ENCODE measurements at regions not wholly inside any gene's neighbourhood (a gene's known extent, or its start where the extent isn't known, plus 50 kb on each side); places are given as distances from the start of the nearest gene placed in this dataset.

DNA sequence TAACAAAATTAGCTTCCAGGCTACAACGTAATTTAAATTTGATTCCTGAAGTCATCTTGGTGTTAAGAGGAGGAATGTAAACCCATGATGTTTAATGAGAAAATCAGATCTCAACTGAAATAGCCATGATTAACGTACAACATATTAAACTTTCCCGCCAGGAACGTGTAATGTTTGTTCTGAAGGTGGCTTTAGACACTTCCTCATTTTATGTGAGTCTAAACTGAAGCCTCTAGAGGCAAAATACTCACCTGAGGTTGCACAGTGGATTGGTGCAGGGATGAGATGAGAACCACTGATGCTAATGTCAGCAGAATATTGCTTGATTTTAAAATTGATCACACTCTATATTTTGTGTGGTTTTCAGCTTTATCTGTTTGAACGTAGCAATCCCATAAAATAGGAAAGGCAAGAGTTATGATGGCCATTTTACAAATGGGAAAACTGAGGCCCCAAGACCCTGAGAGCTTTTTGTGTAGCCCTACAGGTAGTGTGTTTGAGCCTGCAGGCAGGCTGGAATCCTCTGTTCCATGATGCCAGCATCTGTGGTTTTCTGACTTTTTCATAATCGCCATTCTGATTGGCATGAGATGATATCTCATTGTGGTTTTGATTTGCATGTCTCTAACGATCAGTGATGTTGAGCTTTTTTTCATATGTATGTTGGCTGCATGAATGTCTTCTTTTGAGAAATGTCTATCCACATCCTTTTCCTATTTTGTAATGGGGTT, 243.7 kb upstream of the BMPER start:
- DNase-seq, result no peak

DNA sequence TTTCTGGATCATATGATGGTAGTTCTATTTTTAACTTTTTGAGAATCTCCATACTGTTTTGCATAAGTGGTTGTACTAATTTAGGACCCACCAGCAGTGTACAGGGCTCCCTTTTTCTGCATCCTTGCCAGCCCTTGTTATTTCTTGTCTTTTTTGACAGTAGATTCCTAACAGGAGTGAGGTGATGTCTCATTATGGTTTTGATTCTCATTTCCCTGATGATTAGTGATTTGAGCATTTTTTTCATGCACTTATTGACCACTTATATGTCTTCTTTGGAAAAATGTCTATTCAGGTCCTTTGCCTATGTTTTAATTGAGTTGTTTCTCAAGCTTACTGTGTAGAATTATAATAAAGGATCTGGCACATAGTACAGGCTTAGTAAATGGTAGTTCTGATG, 238.8 kb upstream of the BMPER start:
- peak; percentile 16 for DNase-seq

DNA sequence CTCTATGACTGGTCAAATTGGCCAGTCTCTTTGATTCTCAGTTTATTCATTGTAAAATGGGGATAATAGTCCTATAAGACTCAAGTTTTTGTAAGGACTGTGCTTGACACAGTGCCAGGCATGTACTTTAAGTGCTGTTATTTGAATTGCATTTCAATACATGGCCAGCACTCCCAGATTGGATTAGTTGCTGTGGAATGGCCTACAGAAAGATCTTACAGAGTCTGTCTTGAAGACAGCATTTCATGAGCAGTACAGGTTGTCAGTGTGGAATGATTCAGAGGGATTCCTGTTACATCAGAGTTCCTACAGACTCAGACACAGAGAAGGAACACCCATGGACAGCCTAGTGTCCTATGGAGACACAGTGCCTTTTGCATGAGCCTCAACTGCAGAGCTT, 238.1 kb upstream of the BMPER start:
- DNase-seq, result peak; percentile 57

DNA sequence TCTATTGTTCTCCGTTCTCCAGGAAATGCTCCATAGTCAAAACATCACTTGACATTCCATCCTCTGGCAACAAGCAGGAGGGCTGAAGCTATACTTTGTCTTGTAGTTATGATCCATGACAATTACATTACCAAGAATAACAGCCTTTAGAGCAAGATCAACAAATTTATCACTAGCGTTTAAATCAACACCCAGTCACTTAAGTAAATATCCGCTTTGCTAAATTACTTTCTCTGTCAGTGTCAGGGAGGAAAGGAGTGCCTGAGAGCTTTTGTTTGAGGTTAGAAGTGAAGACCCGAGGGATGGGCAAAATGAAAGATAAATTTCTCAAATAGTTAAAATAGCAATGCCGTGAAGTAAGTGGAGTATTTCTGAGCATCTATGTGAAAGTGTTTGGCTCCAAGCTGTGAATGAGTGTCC, 236.1 kb upstream of the BMPER start:
- DNase-seq, result peak; percentile 97

DNA sequence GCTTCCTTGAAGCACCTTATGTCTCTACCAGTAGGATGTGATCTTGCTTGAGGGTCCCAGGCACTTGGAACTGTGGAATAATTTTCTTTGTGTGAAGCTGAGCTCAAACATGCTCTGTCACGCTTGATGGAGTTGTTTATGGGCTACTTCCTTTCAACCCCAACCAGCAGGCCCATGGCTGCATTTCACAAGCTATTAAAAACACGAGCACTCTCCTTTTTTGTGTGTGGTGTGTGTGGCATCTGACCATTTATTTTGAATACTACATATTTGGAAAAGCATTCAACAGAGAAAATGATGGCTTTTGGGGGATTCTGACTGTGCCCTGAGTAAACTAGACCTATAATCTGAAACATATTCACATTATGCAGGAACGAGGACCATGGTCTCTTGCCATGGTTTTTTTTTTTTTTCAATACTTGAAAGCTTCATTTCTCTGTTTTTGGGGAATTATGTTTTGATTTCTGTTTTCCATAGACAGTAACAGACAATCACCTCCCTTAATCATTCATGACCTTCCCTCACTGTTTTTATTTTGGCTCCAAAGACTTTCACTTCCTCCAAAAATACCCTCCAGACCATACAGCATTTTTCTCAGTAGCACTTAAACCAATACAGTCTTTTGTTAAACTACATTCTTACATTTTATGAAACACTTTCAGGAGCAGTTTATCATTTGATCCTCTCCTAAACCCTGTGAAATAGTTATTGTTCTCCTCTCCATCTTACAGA, 233.6 kb upstream of the BMPER start:
- DNase-seq, result peak; percentile 38

DNA sequence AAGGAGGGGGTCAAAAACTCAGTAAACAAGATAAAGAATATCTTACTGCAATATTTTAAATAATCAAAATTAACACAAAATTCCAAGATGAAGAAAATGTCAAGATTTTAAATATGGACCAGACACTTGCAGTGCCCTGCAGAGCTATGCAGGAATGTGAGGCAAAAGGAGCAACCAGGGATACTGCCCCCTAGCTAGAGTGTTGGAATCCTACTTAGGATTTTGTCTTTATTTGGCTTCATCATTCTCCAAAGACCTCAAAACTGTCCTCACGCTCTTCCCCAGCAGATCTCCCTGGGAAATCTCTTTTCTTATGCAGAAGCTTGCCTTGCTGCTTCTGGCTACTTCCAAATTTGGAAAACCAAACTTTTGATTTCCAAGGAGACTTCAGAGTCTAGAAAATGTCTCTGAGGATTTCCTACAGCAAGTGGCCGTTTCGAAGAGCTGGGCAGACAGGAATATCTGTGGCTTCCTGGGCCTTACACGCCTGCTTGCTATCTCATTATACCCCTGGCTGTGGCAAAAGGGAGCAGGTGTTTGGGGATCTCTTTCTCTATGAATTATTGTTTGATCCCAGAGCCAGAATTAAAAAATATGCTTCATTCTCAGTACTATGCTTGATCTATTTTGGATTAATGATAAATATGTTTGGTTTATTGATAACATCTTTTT, 232.2 kb upstream of the BMPER start:
- DNase-seq, result no peak

DNA sequence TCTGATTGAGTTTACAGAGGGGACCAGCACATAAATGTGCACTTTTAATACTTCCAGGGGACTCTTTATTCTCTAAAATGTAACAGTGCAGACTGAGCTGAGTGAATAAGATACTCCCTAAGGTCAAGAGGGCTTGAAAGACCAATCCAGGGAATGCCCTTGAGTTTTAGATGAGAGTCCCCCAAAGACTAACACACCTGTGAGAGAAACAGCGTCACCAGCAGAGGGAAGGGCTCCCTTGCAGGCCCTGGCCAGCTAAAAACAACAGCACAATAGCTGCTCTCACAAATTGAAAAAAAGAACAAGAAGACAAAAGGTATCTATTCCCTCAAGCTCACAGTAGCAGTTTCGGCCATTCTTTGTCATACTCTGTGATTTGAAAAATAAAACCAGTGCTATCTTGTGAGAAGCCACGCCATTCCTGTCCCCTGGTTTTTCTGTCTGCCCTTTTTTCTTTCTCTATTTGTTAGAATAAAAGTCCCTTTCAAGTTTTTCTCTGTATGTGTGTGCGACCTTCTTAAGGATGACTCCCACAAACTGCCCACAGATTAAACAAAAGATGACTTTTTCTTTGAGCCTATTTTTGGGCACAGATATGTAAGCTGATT, 230.4 kb upstream of the BMPER start:
- no peak for DNase-seq

DNA sequence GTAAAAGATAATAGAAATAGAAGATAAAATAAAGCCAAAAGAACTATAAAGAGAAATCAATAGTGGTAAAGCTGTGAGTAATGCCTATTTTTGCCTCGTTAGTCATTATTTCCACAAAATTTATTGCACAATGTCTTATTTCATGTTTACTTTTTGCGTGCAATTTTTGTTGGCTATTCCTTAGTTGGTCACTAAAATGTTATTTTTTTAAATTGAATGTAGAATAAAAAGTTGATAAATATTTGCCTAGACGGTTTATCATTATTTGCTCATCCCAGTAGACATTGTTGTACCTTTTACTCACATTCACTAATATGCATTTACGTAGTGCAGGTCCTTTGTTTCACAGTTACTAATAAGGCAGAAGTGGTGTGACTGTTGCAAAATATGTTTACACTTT, 227.8 kb upstream of the BMPER start:
- DNase-seq, result no peak

DNA sequence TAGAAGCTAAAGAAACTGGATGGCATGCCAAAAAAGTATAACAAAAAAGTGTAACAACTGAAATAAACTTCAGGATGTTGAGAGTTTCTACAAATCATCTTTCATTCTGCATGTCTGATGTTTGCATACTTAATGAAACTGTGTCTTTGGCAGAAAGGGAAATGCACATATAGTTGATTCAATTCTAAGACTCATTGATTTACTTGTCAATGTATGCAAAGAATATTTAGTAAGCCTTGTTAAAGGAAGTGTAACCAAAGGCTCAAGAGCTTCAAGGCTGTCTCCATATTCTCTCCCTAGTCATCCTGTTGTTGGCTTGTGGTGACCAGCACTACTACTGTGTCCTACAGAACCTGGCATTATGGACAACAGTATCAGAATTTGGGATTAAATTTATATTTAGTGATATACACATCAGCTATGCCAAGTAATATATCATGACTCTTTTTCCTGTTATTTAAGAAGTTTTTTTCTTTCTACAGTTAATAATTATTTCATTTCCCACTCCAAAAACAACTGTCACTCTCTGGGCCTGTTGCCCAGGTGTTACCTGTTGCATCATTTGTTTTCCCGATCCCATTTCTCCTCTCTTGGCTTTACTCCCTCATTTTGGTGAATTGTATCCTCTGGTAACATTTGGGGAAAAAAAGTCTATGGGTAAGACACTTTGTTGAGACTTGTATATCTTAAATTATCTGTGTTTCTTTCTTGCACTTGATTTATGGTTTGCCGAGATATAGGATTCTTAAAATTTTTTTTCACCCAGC, 226.6 kb upstream of the BMPER start:
- no peak for DNase-seq

DNA sequence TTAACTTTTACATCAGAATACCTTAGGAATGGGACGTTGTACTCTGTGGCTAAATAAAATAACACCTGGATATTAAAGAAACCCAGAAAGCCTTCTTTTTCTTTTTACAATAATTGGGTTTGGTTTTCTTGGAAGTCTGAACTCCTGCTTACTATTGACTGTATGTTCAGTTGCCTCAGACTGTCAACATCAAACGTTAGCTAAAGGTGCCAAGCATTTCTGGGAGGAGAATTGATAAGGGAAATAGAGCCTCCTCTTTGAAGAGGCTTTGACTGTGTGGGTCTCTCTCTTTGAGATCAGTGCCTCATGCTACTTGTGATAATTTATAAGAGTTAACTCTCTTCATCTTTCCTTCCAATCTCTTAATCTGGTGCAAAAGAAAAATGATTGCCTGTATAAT, 224.7 kb upstream of the BMPER start:
- no peak for DNase-seq

DNA sequence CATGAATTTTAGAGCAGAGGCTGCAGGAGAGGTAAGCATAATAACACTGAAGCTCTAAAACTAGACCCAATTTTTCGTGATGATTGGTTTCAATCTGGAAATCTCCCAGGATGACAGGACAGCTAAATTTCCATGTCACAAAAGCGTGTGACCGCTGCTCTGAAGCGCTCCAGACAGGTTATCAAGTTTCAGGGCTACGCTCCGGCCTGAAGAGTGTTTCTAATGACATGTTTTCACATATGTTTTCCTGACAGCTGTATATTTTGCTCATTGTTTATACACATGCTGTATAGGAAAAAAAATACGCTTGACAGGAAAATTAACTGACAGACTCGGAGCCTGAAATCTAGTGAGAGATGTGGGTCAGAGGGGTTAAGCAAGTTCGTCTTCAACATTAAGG, 219.8 kb upstream of the BMPER start:
- DNase-seq, result no peak

DNA sequence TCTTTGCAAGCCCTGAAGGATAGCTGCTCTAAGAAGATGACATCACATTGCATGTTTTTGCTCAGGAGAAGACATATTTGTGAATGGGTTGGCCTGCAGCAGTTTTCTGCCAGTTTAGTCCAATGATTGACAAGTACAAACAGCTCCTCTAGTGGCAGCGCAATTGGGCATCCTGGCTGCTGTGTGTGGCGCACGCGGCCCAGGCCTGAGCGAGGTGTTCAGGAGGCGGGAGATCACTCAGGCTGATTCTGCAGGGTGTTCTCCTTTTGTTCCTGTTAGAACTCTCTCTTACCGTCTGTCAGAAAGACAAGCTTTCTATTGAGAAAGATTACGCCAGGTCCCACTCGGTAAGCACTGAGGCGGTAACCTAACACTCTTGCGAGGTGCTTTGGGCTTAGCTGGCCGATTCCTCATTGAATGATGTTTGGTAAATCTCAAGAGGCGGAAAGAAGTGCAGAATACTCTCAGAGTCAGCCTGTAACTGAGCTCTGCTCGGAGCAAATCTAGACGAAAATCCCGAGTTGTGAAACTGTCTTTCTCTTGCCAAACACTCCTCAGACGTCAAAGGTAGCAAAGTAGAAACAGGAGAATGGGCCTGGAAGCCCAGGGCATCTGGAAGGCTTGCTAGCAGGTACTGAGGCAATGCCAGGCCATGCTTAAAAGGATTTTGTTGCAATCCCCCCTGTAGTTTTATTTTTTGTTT, 219.2 kb upstream of the BMPER start:
- DNase-seq, result no peak

DNA sequence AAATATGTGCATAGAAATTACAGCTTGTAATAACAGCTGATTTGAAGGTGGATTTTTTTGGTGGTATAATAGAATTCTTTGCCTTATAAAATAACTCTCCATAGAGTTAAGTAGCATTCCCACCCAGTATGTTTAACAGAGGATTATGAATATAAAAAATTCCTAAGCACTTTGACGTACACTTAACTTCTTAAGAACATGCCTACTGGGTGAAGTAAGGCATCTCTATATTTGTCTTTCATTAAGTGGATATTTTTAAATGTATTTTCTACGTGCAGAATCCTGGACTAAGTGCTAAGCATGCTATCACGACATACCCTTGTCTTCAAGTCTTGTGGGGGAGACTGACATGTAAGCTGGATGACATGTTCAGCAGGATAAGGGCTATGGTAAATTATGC, 217.7 kb upstream of the BMPER start:
- no peak for DNase-seq

DNA sequence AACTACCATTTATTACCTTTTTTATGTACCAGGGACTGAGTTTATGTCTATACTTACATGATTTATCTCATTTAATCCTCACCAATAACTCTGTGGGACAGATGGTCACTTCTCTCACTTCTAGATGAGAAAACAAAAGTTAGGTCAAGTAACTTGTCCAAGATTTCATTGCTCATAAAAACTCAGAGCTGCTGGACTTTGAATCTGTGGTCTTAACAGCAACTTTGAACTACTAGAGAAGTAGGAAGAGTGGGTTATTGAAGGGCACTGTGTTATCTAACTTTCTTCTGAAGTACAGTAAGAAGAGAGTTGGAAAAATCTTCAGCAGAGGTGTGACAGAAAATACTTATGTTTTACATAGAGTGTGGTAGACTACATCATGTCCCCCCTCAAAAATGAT, 214.2 kb upstream of the BMPER start:
- no peak for DNase-seq

DNA sequence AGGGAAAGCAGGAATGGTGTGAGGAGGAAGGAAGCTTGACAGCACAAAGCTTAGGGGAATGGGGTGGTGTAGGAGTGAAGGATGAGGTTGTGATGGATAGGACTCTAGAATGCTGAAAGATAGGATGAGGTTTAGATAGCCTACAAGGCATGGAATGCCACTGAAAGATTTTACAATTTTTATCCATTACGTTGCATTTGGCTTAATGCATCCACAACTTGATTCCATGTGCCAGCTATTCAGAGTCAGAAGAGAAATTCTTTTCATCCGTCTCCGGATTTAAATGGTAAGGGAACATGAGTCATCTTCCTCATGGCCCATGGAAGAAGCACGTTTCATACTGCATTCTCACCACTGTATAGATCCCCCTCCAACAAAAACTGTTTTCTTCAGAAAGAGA, 212.4 kb upstream of the BMPER start:
- DNase-seq, result no peak

DNA sequence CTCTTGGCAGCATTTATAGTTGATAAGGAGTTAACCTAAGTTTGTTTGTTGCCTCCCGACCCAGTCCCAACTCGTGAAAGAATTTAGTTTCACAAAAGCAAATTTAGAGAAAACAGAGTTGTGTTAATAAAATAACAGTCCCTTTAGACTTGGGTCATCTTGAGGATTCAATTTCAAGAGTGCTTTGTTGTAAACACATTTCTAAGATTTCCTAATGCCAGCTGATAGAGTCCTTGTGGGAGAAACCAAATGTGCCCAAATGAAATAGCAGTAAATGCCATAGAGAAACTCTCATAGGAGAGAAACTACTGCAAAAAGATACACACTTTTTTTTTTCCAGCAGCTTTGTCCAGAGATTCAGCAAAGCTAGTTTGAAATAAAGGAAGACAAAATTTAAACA, 211.3 kb upstream of the BMPER start:
- no peak for DNase-seq

DNA sequence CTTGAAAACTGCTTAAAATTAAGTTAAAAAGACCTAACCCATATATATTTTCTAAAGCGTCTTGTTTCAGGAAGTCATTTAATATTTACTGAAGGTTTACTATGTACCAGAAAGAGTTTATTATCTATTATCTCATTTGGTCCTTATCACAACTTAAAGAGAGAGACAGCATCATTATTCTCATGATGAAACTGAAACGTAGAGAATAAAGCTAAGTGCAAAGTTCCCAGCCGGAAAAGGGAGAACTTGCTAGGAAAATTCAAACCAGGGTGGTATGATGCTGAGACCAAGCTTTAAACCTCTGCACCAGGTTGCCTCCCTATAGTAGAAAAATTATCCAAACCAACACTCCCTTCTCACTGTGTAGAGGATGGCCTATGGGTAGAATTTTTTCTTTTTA, 207.7 kb upstream of the BMPER start:
- no peak for DNase-seq

DNA sequence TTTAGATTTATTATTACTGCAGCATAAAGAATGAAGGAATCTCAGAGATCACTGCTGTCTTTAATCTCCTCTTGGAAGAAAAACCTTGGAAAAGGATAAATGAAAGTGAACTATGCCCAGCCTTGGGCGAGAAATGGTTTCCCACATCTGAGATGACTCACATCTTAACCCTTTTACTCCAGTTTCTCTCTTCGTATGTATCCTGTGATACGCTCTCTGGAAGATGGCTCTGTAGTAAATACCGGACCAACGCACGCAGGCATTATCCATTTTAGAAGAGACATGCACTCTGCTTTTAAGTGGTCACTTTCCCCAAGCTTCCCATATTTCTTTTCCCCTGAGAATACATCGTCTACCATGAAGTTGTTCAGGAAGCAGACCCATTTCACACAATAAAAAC, 207.3 kb upstream of the BMPER start:
- DNase-seq, result peak; percentile 4

DNA sequence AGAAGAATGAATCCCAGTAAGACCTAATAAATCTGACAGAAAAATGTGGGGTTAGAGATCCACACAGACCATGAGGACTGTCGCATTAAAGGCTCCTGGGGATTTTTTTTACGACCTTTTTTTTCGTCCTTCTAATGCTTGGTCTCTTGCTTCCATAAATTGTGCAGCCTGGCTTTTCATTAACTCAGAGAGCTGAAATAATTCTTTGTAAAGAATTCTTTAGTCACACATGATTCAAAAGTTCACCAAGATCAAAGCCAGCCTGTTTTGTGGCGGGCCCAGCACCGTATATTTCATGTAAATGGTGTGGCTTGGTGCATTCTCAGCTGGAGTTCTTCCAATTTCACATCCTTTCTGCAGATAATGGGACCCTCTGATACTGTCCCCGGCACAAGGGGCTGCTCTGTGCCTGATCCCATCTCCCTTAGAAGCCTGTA, 206.6 kb upstream of the BMPER start:
- DNase-seq, result peak; percentile 64

DNA sequence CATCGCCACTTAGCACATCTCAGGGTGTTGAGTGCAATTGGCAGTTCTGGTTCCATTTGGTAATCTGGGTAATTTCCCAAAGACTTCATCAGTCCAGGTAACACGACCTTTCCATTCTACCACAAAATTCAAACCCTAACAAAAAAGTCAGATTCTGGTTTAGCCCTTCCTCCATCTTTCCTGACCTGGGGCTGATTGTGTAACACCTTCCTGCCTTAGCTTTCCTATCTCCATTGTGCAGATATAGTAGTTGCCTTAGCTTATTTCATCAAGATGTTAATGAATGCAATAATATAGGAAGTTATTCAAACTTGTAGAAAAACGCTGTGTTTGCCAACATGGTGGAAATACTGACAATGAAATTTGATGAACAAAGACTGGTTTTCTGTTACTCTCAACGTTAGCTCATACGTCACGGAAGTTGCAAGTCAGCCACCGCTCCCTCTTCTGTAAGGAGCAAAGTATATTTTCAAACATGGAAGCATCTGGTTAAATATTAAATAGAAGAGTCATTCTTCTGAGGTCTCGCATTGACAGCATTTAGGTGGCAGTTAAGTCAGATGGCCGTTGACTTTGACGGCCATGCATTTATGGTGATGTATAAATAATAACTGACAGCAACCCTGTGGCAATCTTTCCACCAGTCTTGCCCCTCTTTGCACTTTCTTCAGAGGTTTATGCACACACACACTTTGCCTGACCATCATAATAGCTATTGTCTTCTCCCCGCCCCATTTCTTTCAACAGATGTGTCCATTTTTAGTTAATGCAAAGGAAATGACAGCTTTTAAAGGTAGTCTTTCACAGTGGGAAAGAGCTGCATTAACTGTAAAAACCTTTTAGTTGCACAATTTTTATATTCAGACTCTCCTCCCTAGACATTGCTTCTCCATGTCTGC, 205.1 kb upstream of the BMPER start:
- DNase-seq, result no peak

DNA sequence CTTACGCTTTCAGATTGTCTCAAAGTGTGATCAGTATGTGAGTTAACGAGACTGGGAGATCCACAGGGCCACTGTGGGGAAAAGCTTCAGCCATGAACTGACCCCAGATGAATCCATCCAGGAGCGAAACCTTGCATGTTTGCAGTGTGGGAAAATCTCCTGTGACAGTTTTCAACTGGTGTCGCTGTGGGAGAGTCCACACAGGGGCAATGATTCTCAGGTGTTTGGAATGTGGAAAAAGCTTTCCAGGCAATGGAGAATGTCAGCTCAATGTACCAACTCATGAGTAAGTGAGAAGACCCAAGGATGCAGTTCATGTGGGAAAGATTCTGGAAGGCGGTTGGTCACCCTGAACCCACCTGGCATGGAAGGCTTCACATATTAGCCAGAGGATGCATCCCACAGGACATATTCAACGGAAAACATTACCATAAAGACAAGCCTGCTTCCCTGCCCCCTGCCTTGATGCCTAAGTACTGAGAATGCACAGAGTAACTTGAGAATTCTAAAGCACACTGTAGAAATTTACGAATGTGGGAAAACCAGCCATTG, 204.1 kb upstream of the BMPER start:
- DNase-seq, result no peak
